ENCODE measurements at regions not wholly inside any gene's neighbourhood (a gene's known extent, or its start where the extent isn't known, plus 50 kb on each side); places are given as distances from the start of the nearest gene placed in this dataset.

DNA sequence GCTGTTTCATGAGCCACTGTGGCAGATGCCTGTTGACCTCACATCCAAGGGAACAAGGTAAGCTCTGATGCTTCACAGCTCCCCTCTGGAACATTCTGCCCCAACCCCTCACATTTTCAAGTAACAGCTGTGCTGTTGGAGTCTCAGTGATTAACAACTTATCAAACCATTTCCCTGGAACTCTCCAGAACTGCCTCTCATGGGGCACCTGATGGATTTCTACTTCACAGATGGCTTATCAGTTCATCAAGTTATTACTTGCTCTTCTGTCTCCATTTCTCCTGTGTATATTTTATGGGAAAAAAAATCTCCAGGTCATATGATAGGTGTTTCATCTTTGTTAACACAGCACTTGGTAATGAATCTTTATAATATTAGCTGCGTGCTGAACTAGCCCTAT, 322.4 kb downstream of the MAN2A1 start:
- H2AFZ ChIP-seq (ENCODE audit: low read depth, low read length, poor library complexity, severe bottlenecking): no peak overlapping the region
- no TSS peak for BruUV-seq (replicated peaks)
- H4K20me1 ChIP-seq (ENCODE audit: insufficient read depth): no peaks in the 10 kb centered on the region
- H3K9me2 ChIP-seq (ENCODE audit: insufficient read depth): no peaks in the 10 kb centered on the region
- ChIA-PET RAD21 (ENCODE audit: low non-redundant PET in 1 of 2, low total read pairs in 2 of 2, uncharacterized antibody in 2 of 2, unreplicated experiment in 2 of 2) (no interaction called here), CTCF (no interaction called here), POLR2A (interaction anchor here (0.7 kb wide), 1 partner anchor 11 kb away, joined by 3 read pairs; no protein-coding TSS in a partner anchor)
- no peaks in the 10 kb centered on the region for H3K27me3 ChIP-seq (ENCODE audit: insufficient read depth, low read length)
- H3K9me3 ChIP-seq (ENCODE audit: control insufficient read depth in 1 of 2, insufficient read depth in 1 of 2, low read depth in 1 of 2, low read length in 2 of 2): no peaks in the 10 kb centered on the region
- H3K9ac ChIP-seq (ENCODE audit: low read length): no peak overlapping the region
- ATAC-seq (no peak), DNase-seq (ENCODE audit: low read depth, low spot score) (no peak)
- H3K27ac ChIP-seq (ENCODE audit: low read depth, low read length): no peak overlapping the region
- no peaks in the 10 kb centered on the region for H3K79me2 ChIP-seq (ENCODE audit: insufficient read depth, low read length)
- TF ChIP-seq JUND (IDR thresholded peaks at IDR 0.05) (no peak), REST (IDR thresholded peaks at IDR 0.05; ENCODE audit: low read depth) (no peak), ELF1 (IDR thresholded peaks at IDR 0.05; ENCODE audit: borderline replicate concordance, low read depth) (no peak), EZH2 (IDR thresholded peaks at IDR 0.05) (no peak), ATF3 (IDR thresholded peaks at IDR 0.05) (no peak), ZBTB33 (IDR thresholded peaks at IDR 0.05; ENCODE audit: extremely low read depth, insufficient replicate concordance, low read length) (no peak)
- H3K4me1 ChIP-seq (ENCODE audit: control insufficient read depth in 1 of 2, insufficient read depth in 2 of 2, low read length in 2 of 2): no peaks in the 10 kb centered on the region
- no peaks in the 10 kb centered on the region for H3K36me3 ChIP-seq (ENCODE audit: control insufficient read depth in 1 of 2, insufficient read depth in 2 of 2, low read length in 2 of 2)
- H3K4me2 ChIP-seq (ENCODE audit: low read length): no peak overlapping the region
- no peak overlapping the region for H3K4me3 ChIP-seq (replicated peaks in 1 of 2; ENCODE audit: low read depth in 1 of 2, low read length in 2 of 2)
- intact Hi-C loops (cut with micrococcal nuclease): no loop called here
